HCT116 (cell line): ENCODE measurements at regions not wholly inside any gene's neighbourhood (a gene's known extent, or its start where the extent isn't known, plus 50 kb on each side); places are given as distances from the start of the nearest gene placed in this dataset.

Experiments used
- CTCF ChIP-seq, 3 experiments: fragments of 200-600 bp in 1 of 3; sonication (generic) in 1 of 3; IDR thresholded peaks in 2 of 3; conservative IDR thresholded peaks in 1 of 3; 2 replicates each; pipeline ENCODE4 v1.5.1; 2012 to 2017; ENCODE audit warnings: low read depth in 2 of 3, low read length in 2 of 3, antibody characterized with exemption in 1 of 3, borderline replicate concordance in 1 of 3, control low read depth in 1 of 3, mild to moderate bottlenecking in 1 of 3, mixed read lengths in 1 of 3, mixed run types in 1 of 3, moderate library complexity in 1 of 3; ENCODE audit not compliant: insufficient read depth in 1 of 3
- JUND ChIP-seq: IDR thresholded peaks from 2 replicates; pipeline ENCODE4 v1.6.1; 2012
- POLR2A ChIP-seq: IDR thresholded peaks from 2 replicates; pipeline ENCODE4 v1.7.0; 2011; ENCODE audit warnings: borderline replicate concordance; ENCODE audit not compliant: insufficient read depth, insufficient read length; ENCODE audit errors: extremely low read depth
- POLR2AphosphoS5 ChIP-seq: IDR thresholded peaks from 2 replicates; pipeline ENCODE4 v1.6.1; 2011; ENCODE audit warnings: mild to moderate bottlenecking, low read depth, low read length, moderate library complexity
- REST ChIP-seq: IDR thresholded peaks from 2 replicates; pipeline ENCODE4 v1.6.1; 2012; ENCODE audit warnings: low read depth
- SIN3A ChIP-seq: IDR thresholded peaks from 2 replicates; pipeline ENCODE4 v1.6.1; 2012; ENCODE audit warnings: low read depth
- YY1 ChIP-seq: IDR thresholded peaks from 2 replicates; pipeline ENCODE4 v1.6.1; 2011; ENCODE audit warnings: low read length, low read depth, moderate library complexity, mild to moderate bottlenecking; ENCODE audit not compliant: insufficient replicate concordance; ENCODE audit errors: extremely low read depth
- TF ChIP-seq, protein P1 (sequence below): IDR thresholded peaks from 2 replicates; pipeline ENCODE4 v1.6.1; 2012

- TF ChIP-seq, protein P1, sequence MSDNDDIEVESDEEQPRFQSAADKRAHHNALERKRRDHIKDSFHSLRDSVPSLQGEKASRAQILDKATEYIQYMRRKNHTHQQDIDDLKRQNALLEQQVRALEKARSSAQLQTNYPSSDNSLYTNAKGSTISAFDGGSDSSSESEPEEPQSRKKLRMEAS: no peak
- TF ChIP-seq POLR2A: no peak
- no peak for TF ChIP-seq CTCF (IDR thresholded peaks at IDR 0.05 in 2 of 3, conservative IDR thresholded peaks at IDR 0.05 in 1 of 3; ENCODE audit: borderline replicate concordance in 1 of 3, insufficient read depth in 1 of 3, low read depth in 2 of 3, low read length in 2 of 3)
- TF ChIP-seq POLR2AphosphoS5: no peak
- TF ChIP-seq JUND: no peak
- TF ChIP-seq SIN3A: no peak
- no peak for TF ChIP-seq REST
- no peak for TF ChIP-seq YY1
These were observed 54.9 kb upstream of the CYP1B1 start for GRCh38 chr2:38130876-38131275.
